ENCODE measurements at regions not wholly inside any gene's neighbourhood (a gene's known extent, or its start where the extent isn't known, plus 50 kb on each side); places are given as distances from the start of the nearest gene placed in this dataset.

DNA sequence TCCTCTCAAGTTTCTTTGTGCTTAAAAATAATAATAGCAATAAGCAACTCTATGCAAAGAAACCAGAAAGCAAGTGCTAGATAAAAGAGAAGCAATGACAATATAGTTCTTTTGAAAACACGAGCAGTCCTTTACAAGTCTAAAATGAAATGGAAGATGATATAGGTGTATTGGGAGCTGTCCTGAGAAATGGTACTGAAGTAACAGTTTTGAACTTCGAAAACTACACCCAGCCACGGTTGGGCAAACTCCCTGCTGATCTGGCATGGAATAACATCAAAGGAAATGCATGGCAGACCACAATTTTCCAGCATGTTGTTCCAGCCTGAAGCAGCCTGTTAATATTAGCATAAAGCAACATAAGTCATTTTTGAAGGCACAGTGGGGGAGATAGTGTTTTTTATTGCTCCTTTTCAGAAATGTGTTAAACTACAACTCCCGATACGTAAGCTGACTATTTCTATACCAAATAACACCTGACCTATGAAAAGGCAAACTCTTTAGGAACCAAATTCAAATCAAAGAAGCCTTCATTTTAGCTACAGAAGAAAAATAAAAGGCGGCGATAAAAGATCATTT lies 596.1 kb upstream of the KLHL29 start:
- peak in 3 of 8 experiments; percentile 14 to 51 (median 29) for ATAC-seq (replicated peaks in 6 of 8)
- Histone ChIP-seq H3K4me1 (replicated peaks in 1 of 2) (peaks cover 6 to 27% of the 10 kb centered on the region in 2 donors), H3K27ac (no peak overlapping the region), H3K4me3 (no peak overlapping the region)
- WGBS, 10 experiments = 31 to 87% (median 74%) methylated on average over 4 to 7 of the region's 7 CpGs
- in situ Hi-C loops (cut with MboI; ENCODE audit: low pct_unique_long_range_greater_than_20kb in 2 of 9, low sequenced_read_pairs in 9 of 9, unreplicated experiment in 9 of 9) = no loop called here

DNA sequence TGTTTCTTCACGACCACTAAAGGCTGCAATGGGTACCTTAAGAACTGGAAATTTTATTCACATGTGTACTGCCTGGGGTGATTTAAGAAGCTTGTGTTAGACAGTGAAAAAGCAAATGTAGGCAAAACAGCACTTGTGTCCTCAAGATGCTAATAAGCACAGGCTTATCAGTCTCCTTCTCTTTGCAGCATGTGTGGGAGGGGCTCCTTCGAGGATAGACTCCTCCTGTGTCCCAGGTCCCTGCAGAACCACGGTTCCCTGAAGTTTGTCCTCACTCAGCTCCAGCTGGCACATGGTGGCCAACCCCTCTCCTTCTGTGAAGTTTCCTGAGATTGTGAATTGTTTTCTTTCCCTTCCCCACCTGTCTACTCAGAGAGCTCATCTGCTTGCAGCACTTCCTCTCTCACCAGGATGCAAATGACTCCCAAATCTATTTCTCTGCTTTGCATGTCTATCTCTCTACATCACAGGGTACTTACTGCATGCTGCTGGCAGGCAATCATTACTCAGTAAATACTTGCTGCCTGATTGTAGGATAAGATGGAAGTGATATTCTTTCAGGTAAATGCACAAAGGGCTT lies 589.6 kb upstream of the KLHL29 start:
- in situ Hi-C loops (cut with MboI; ENCODE audit: low pct_unique_long_range_greater_than_20kb in 2 of 9, low sequenced_read_pairs in 9 of 9, unreplicated experiment in 9 of 9) = no loop called here
- H3K27ac ChIP-seq = no peak overlapping the region
- ATAC-seq (replicated peaks in 6 of 8) = peak in 3 of 8 experiments; percentile 12 to 94 (median 53)
- H3K4me3 ChIP-seq = no peak overlapping the region
- peaks cover 0 to 4% of the 10 kb centered on the region in 2 donors for H3K4me1 ChIP-seq (replicated peaks in 1 of 2)
- whole genome bisulfite sequencing, 10 experiments = 0 to 83% (median 40%) methylated on average over 1 to 3 of the region's 3 CpGs; no CpG with 5 or more reads in 3 of the 10 experiments

DNA sequence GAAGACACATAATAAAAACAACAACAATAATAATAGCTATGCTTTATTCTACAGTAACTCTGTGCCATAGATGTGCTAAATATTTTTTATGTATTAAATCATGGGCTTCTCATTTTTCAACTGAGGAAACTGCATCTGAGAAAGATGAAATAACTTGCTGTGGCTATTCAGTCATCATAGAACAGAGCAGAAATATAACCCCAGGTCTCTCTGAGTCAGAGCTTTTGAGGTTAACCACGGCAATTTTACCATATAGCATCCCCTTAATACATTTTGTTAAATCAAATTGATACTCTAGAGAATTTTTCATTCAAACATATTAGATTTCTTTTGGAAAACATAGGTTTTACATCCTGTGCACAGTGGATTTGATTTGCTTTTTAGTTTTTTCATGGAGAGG lies 586.6 kb upstream of the KLHL29 start:
- peaks cover 0 to 5% of the 10 kb centered on the region in 2 donors for H3K4me1 ChIP-seq (replicated peaks in 1 of 2)
- in situ Hi-C loops (cut with MboI; ENCODE audit: low pct_unique_long_range_greater_than_20kb in 2 of 9, low sequenced_read_pairs in 9 of 9, unreplicated experiment in 9 of 9) = no loop called here
- no peak for ATAC-seq (replicated peaks in 6 of 8)
- no peak overlapping the region for H3K4me3 ChIP-seq
- 0 to 100% (median 77%) methylated on average over 1 of the region's 1 CpG; no CpG with 5 or more reads in 3 of the 10 experiments for WGBS, 10 experiments
- no peak overlapping the region for H3K27ac ChIP-seq

DNA sequence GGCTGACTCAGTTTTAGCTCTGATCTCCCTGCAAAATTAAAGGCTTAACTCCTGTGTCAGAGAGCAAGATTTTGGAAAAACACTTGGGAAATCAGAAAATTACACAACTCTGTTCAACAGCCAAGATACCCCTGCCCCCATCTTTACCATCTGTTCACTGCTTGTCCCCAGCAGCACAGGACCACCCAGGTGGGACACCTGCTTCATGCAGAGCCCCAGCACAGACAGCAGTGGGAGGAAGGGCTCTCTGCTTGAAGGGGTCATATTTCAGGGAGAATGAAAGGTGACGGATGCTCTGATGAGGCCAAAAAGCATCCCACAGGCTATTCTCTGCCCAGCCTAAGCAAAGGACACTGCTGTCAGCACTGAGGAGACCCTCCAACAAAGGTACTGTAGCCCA lies 584.6 kb upstream of the KLHL29 start:
- in situ Hi-C loops (cut with MboI; ENCODE audit: low pct_unique_long_range_greater_than_20kb in 2 of 9, low sequenced_read_pairs in 9 of 9, unreplicated experiment in 9 of 9) = no loop called here
- WGBS, 10 experiments = 67 to 80% methylated on average over 1 of the region's 1 CpG; no CpG with 5 or more reads in 8 of the 10 experiments
- no peak overlapping the region for H3K27ac ChIP-seq
- H3K4me1 ChIP-seq (replicated peaks in 1 of 2) = peaks cover 0 to 2% of the 10 kb centered on the region in 2 donors
- ATAC-seq (replicated peaks in 6 of 8) = no peak
- no peak overlapping the region for H3K4me3 ChIP-seq

DNA sequence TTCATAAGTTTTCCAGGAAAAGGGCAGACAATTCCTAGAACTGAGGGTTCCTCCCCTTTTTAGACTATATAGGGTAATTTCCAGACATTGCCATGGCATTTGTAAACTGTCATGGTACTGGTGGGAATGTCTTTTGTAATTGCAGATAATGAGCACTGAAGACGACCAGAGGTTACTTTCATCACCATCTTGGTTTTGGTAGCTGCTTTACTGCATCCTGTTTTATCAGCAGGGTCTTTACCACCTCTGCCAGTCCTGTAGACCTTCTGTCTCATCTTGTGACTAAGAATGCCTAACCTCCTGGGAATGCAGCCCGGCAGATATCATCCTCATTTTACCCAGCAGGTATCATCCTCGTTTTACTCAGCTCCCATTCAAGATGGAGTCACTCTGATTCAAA lies 583.9 kb upstream of the KLHL29 start:
- 0 to 69% (median 59%) methylated on average over 1 to 3 of the region's 3 CpGs; no CpG with 5 or more reads in 4 of the 10 experiments for WGBS, 10 experiments
- no peak overlapping the region for H3K4me3 ChIP-seq
- in situ Hi-C loops (cut with MboI; ENCODE audit: low pct_unique_long_range_greater_than_20kb in 2 of 9, low sequenced_read_pairs in 9 of 9, unreplicated experiment in 9 of 9) = no loop called here
- peaks cover 0 to 2% of the 10 kb centered on the region in 2 donors for H3K4me1 ChIP-seq (replicated peaks in 1 of 2)
- peak in 1 of 8 experiments; percentile 52 for ATAC-seq (replicated peaks in 6 of 8)
- H3K27ac ChIP-seq = no peak overlapping the region

DNA sequence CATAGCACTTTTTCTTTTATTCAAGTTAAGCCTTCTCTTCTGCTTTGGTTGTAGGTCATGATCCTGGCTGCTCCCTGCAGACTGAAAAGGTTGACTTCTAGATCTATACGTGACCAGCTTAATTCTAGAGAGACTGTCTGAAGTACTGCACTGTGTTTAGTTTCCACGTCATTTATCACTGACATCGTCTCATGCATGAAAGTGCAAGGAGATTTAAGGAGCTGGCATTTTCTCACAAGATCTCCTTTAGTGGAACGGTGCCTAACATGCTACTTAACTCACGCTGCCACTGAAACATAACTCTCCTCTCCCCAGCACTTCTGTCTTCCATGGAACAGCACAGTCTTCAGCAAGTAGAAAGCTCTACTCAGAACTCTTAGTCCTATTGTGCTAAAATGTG lies 583.0 kb upstream of the KLHL29 start:
- Histone ChIP-seq H3K4me1 (replicated peaks in 1 of 2) (peaks cover 0 to 2% of the 10 kb centered on the region in 2 donors), H3K4me3 (no peak overlapping the region), H3K27ac (no peak overlapping the region)
- in situ Hi-C loops (cut with MboI; ENCODE audit: low pct_unique_long_range_greater_than_20kb in 2 of 9, low sequenced_read_pairs in 9 of 9, unreplicated experiment in 9 of 9) = no loop called here
- 5 to 92% (median 67%) methylated on average over 1 to 5 of the region's 5 CpGs; no CpG with 5 or more reads in 1 of the 10 experiments for WGBS, 10 experiments
- ATAC-seq (replicated peaks in 6 of 8) = no peak

DNA sequence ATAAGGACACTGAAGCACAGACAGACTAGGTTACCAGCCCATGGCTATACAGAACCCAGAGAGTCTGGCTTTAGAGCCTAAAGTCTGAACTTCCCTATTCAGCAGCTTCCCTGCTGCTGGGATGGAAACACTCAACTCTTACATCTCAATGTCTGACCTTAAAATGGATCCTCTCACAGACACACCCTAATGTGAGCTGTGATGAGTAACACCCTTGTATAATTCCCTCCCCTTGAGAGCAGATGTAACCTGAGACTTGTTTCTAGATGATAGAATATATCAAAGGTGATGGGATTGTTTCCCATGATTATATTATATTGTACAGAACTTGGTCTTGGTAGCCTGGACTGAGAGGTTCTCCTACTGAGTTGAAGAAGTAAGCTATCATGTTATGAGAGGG lies 577.1 kb upstream of the KLHL29 start:
- ATAC-seq (replicated peaks in 6 of 8) = peak in 2 of 8 experiments; percentile 33 to 76
- Histone ChIP-seq H3K4me3 (no peak overlapping the region), H3K4me1 (replicated peaks in 1 of 2) (no peaks in the 10 kb centered on the region), H3K27ac (no peak overlapping the region)
- in situ Hi-C loops (cut with MboI; ENCODE audit: low pct_unique_long_range_greater_than_20kb in 2 of 9, low sequenced_read_pairs in 9 of 9, unreplicated experiment in 9 of 9) = no loop called here

DNA sequence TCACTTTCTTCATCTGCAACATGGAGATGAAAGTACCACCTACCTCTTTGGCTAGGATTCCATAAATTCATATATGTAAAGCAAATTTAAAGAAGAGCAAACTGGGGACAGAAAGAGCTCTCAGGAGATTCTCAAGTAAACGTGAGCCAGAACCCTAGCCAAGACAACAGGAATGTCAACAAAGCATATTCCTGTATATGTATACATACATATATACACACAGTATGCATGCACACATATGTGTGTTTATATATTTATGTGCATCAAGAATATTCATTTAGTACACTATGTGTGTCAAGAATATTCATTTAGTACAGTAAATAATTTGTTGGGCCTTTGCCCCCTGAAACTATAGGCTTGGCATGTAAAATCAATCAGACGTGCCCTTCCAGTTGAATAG lies 574.4 kb upstream of the KLHL29 start:
- in situ Hi-C loops (cut with MboI; ENCODE audit: low pct_unique_long_range_greater_than_20kb in 2 of 9, low sequenced_read_pairs in 9 of 9, unreplicated experiment in 9 of 9) = no loop called here
- Histone ChIP-seq H3K4me1 (replicated peaks in 1 of 2) (no peaks in the 10 kb centered on the region), H3K27ac (no peak overlapping the region), H3K4me3 (no peak overlapping the region)
- peak in 1 of 8 experiments; percentile 96 for ATAC-seq (replicated peaks in 6 of 8)
- WGBS, 10 experiments = 0 to 95% (median 45%) methylated on average over 1 to 2 of the region's 2 CpGs; no CpG with 5 or more reads in 1 of the 10 experiments

DNA sequence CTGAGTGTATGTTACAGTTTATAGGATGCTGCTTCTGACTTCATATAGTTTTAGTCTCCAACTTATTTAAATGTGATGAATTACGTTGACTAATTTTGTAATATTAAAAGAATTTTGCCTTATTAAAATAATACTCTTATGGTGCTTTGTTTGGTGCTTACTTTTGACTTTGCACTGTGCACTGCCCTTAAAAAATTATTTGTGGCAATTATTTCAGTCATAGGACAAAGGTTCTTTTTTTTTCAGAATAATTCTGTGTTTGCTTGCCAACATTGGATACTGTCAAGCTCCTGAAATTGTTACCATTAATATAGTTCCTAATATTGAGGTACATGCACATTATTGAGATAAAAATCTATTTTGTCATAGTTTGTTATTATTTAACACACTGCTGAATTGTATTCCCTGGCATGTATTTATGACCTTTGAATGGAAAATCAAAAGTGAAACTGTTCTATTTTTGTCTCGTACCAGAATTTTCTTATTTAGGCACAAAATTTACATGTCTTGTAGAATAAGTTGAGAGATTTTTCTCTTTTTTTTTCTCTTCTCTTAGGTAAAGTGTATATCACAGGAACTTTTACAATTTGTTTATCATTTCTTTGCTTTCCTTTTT lies 572.8 kb upstream of the KLHL29 start:
- no peak overlapping the region for H3K27ac ChIP-seq
- in situ Hi-C loops (cut with MboI; ENCODE audit: low pct_unique_long_range_greater_than_20kb in 2 of 9, low sequenced_read_pairs in 9 of 9, unreplicated experiment in 9 of 9) = no loop called here
- no peaks in the 10 kb centered on the region for H3K4me1 ChIP-seq (replicated peaks in 1 of 2)
- 0 to 100% (median 76%) methylated on average over 1 to 2 of the region's 2 CpGs for WGBS, 10 experiments
- H3K4me3 ChIP-seq = no peak overlapping the region
- no peak for ATAC-seq (replicated peaks in 6 of 8)

DNA sequence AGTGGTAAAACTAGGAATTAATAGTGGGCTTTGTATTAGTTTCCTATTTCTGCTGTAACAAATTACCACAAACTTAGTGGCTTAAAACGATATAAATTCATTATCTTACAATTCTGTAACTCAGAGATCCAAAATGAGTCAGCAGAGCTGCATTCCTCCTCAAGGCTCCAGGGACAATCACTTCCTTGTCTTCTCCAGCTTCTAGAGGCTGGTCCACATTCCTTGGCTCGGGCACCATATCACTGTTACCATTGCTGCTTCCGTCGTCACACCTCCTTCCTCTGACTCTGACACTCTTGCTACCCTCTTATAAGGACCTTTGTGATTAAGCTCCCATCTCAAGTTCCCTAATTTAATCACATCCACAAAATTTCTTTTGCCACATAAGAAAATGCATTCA lies 567.8 kb upstream of the KLHL29 start:
- Histone ChIP-seq H3K4me1 (replicated peaks in 1 of 2) (no peaks in the 10 kb centered on the region), H3K27ac (no peak overlapping the region), H3K4me3 (no peak overlapping the region)
- peak in 1 of 8 experiments; percentile 41 for ATAC-seq (replicated peaks in 6 of 8)
- in situ Hi-C loops (cut with MboI; ENCODE audit: low pct_unique_long_range_greater_than_20kb in 2 of 9, low sequenced_read_pairs in 9 of 9, unreplicated experiment in 9 of 9) = no loop called here
- WGBS, 10 experiments = 0 to 96% (median 81%) methylated on average over 1 to 4 of the region's 4 CpGs; no CpG with 5 or more reads in 2 of the 10 experiments

DNA sequence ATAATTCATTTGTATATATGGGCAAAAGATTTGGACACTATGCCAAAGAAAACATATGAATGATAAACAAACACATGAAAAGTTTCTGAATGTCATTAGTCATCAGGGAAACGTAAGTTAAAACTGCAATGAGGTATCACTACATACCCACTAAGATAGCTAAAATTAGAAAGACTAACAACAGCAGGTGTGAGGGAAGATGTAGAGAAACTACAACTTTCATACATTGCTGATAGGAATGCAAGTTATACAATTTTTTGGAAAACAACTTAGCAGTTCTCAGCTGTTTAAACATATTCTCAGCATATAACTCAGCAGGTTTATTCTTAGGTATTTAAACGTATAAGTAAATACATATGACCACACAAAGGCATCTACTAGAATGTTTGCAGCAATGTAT lies 563.5 kb upstream of the KLHL29 start:
- peaks cover 2 to 4% of the 10 kb centered on the region in 2 donors for H3K4me1 ChIP-seq (replicated peaks in 1 of 2)
- no peak overlapping the region for H3K4me3 ChIP-seq
- WGBS, 10 experiments = 5 to 94% (median 75%) methylated on average over 1 to 2 of the region's 2 CpGs; no CpG with 5 or more reads in 1 of the 10 experiments
- no peak overlapping the region for H3K27ac ChIP-seq
- in situ Hi-C loops (cut with MboI; ENCODE audit: low pct_unique_long_range_greater_than_20kb in 2 of 9, low sequenced_read_pairs in 9 of 9, unreplicated experiment in 9 of 9) = no loop called here
- no peak for ATAC-seq (replicated peaks in 6 of 8)

DNA sequence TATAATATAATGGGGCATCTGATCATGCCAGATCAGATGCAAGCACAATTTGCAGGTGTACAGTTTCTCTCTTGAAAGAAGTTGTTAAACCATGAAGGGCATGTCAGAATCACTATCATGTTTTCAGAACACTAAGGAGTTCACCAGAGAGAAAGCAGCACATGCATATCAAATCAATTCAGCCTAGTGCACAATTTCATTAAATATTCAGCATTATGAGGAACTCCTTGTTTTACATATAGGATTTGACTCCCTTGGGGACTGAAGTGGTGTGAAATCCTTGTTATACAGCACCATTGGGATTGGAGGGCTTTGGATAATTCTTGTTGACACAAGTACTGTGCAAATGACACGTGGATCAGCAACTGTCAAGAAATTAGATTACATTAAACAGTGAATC lies 562.1 kb upstream of the KLHL29 start:
- Histone ChIP-seq H3K4me1 (replicated peaks in 1 of 2) (peaks cover 6 to 9% of the 10 kb centered on the region in 2 donors), H3K27ac (no peak overlapping the region), H3K4me3 (no peak overlapping the region)
- ATAC-seq (replicated peaks in 6 of 8) = peak in 1 of 8 experiments; percentile 56
- 0 to 92% (median 20%) methylated on average over 1 of the region's 1 CpG; no CpG with 5 or more reads in 3 of the 10 experiments for WGBS, 10 experiments
- in situ Hi-C loops (cut with MboI; ENCODE audit: low pct_unique_long_range_greater_than_20kb in 2 of 9, low sequenced_read_pairs in 9 of 9, unreplicated experiment in 9 of 9) = no loop called here

DNA sequence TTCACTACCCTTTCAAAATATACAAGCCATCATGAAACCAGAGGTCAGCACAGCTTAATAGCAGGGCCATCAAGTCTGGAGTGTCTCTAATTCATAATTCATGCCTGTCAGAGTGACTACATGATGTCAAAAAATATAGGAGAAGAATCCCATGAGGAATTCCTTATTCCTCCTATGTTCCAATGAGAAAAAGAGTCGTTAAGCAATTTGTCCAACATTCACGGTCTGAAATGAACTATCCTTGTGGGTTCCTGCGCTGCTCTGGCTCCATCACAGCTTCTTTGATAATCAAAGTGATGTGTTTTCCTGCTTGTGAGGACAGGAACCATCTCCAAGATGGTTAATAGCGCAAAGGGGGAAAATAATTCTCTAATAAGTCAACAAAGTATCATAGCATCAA lies 560.4 kb upstream of the KLHL29 start:
- peaks cover 6 to 9% of the 10 kb centered on the region in 2 donors for H3K4me1 ChIP-seq (replicated peaks in 1 of 2)

More for the DNA sequence above, 560.4 kb upstream of the KLHL29 start:
- ATAC-seq (replicated peaks in 6 of 8) = no peak
- in situ Hi-C loops (cut with MboI; ENCODE audit: low pct_unique_long_range_greater_than_20kb in 2 of 9, low sequenced_read_pairs in 9 of 9, unreplicated experiment in 9 of 9) = no loop called here
- Histone ChIP-seq H3K27ac (no peak overlapping the region), H3K4me3 (no peak overlapping the region)
- WGBS, 10 experiments = 16 to 97% (median 76%) methylated on average over 1 to 4 of the region's 4 CpGs; no CpG with 5 or more reads in 1 of the 10 experiments

All from motor neuron (in vitro differentiated cells).